NCI-H82 treated with DMSO at 0.1 percent for 48 hours (cell line): ENCODE measurements at regions not wholly inside any gene's neighbourhood (a gene's known extent, or its start where the extent isn't known, plus 50 kb on each side); places are given as distances from the start of the nearest gene placed in this dataset.
"Not testable (repeated sequence)": the region's sequence is repeated elsewhere in the genome, so short reads cannot be mapped to it uniquely, and the experiment has no call there.

Source experiments
- DNase-seq: peaks from one replicate; lab custom pipeline; 2025; ENCODE audit not compliant: unreplicated experiment; lab: John Stamatoyannopoulos, UW

- DNase-seq: no peak
Measured at GRCh38 chr6:164408868-164409267, 900.5 kb downstream of the C6orf118 start.

- no peak for DNase-seq
Measured at GRCh38 chr6:164404812-164405488, 904.5 kb downstream of the C6orf118 start.

- DNase-seq: no peak
Measured at GRCh38 chr6:164401871-164402270, 907.5 kb downstream of the C6orf118 start.

- no peak for DNase-seq
Measured at GRCh38 chr6:164398647-164399046, 910.8 kb downstream of the C6orf118 start.

- DNase-seq: no peak
Measured at GRCh38 chr6:164396071-164397047, 913.0 kb downstream of the C6orf118 start.

GRCh38 chr6:164379795-164380194 lies 929.6 kb downstream of the C6orf118 start:
- no peak for DNase-seq

GRCh38 chr6:164378330-164378729 lies 931.1 kb downstream of the C6orf118 start:
- DNase-seq: no peak

GRCh38 chr6:164377348-164377918 lies 932.0 kb downstream of the C6orf118 start:
- no peak for DNase-seq

- no peak for DNase-seq
Measured at GRCh38 chr6:164370773-164371172, 938.6 kb downstream of the C6orf118 start.

- DNase-seq: no peak
Measured at GRCh38 chr6:164359441-164359840, 944.9 kb downstream of the QKI start.

- no peak for DNase-seq
Measured at GRCh38 chr6:164359036-164359435, 944.5 kb downstream of the QKI start.

GRCh38 chr6:164356814-164357213 lies 942.3 kb downstream of the QKI start:
- no peak for DNase-seq

GRCh38 chr6:164347455-164347854 lies 932.9 kb downstream of the QKI start:
- DNase-seq: no peak

- no peak for DNase-seq
Measured at GRCh38 chr6:164346631-164347030, 932.1 kb downstream of the QKI start.

- DNase-seq: no peak
Measured at GRCh38 chr6:164345806-164346496, 931.4 kb downstream of the QKI start.

- DNase-seq: no peak
Measured at GRCh38 chr6:164345327-164345726, 930.8 kb downstream of the QKI start.

GRCh38 chr6:164344801-164345291 lies 930.3 kb downstream of the QKI start:
- DNase-seq: no peak

- DNase-seq: not testable (repeated sequence)
Measured at GRCh38 chr6:164339442-164339841, 924.9 kb downstream of the QKI start.

GRCh38 chr6:164337925-164338397 lies 923.4 kb downstream of the QKI start:
- DNase-seq: no peak

- DNase-seq: no peak
Measured at GRCh38 chr6:164337024-164337924, 922.8 kb downstream of the QKI start.
